ENCODE measurements at regions not wholly inside any gene's neighbourhood (a gene's known extent, or its start where the extent isn't known, plus 50 kb on each side); places are given as distances from the start of the nearest gene placed in this dataset.
"Not testable (repeated sequence)": the region's sequence is repeated elsewhere in the genome, so short reads cannot be mapped to it uniquely, and the experiment has no call there.

DNA sequence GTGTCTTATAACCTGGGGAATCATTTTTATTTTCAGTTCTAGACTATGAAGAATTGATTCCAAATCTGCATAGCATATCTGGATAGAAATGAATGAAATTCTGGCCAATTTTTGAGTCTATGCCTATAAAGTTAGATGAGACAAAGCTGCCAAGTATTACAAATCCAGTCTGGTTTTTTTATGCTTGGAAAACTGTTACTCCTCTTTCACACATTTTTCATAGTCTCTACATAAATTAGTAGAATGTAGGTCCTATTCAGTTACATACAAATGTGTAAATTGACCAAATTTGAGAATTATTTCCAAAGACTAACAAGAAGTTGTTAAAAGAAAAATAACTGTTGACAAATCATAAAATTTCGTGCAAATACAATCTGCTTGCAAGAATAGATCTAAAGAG is 1505.2 kb downstream of the AMY1C start:
- no peaks in the 10 kb centered on the region for H3K27me3 ChIP-seq

DNA sequence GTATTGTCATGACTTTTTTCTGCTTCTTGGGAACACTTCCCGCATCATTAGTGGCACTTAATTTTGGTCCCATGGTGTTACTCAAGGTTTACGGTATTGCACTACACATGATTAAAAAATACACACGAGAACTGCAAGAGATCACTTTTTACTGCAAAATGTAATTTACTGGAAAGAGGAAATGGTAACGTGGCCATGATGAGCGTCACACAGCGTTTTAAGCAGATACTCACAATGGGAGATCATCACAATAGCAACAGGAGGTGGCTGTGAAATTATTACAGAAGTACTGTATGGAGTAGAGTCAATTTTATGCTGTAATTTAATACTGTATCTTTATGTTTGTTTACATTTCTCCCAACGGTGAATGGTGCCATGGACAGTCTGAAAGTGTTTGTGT is 1510.3 kb downstream of the AMY1C start:
- H3K9me3 ChIP-seq, result peaks cover 3% of the 10 kb centered on the region
- H3K4me3 ChIP-seq, result no peak overlapping the region
- H3K36me3 ChIP-seq, result no peaks in the 10 kb centered on the region
- H3K27me3 ChIP-seq, result no peaks in the 10 kb centered on the region
- no peak for ATAC-seq
- no peaks in the 10 kb centered on the region for H3K4me1 ChIP-seq
- DNase-seq, result no peak
- intact Hi-C loops (cut with DNase I), result no loop called here
- no peak overlapping the region for H3K27ac ChIP-seq
- TF ChIP-seq, protein P1, sequence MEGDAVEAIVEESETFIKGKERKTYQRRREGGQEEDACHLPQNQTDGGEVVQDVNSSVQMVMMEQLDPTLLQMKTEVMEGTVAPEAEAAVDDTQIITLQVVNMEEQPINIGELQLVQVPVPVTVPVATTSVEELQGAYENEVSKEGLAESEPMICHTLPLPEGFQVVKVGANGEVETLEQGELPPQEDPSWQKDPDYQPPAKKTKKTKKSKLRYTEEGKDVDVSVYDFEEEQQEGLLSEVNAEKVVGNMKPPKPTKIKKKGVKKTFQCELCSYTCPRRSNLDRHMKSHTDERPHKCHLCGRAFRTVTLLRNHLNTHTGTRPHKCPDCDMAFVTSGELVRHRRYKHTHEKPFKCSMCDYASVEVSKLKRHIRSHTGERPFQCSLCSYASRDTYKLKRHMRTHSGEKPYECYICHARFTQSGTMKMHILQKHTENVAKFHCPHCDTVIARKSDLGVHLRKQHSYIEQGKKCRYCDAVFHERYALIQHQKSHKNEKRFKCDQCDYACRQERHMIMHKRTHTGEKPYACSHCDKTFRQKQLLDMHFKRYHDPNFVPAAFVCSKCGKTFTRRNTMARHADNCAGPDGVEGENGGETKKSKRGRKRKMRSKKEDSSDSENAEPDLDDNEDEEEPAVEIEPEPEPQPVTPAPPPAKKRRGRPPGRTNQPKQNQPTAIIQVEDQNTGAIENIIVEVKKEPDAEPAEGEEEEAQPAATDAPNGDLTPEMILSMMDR (IDR thresholded peaks at IDR 0.05), result no peak

More for the DNA sequence above, 1505.2 kb downstream of the AMY1C start:
- intact Hi-C loops (cut with DNase I), result no loop called here
- Histone ChIP-seq H3K4me3 (no peak overlapping the region), H3K9me3 (peaks cover 3% of the 10 kb centered on the region), H3K36me3 (no peaks in the 10 kb centered on the region), H3K4me1 (no peaks in the 10 kb centered on the region), H3K27ac (no peak overlapping the region)
- DNase-seq (no peak), ATAC-seq (no peak)
- TF ChIP-seq, protein P1 (IDR thresholded peaks at IDR 0.05), result no peak

DNA sequence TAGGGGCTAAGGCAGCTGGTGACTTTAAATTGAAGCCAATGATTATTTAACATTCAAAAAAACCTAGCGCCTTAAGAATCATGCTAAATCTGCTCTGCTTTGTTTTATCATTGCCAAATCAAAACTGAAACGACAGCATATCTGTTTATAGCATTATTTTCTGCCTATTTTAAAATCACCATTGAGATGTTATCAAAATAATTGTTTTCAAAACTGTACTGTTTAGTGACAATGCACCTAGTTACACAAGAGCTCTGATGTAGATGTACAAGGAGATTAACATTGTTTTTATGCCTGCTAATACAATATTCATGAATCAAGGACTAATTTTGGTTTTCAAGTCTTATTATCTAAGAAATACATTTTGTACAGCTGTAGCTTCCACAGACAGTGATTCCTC is 1521.3 kb downstream of the AMY1C start:
- no peaks in the 10 kb centered on the region for H3K4me1 ChIP-seq
- DNase-seq (no peak), ATAC-seq (no peak)
- TF ChIP-seq, protein P1 (IDR thresholded peaks at IDR 0.05), result no peak
- no peak overlapping the region for H3K4me3 ChIP-seq
- no peak overlapping the region for H3K27ac ChIP-seq
- no peaks in the 10 kb centered on the region for H3K36me3 ChIP-seq
- H3K9me3 ChIP-seq, result no peaks in the 10 kb centered on the region
- no peaks in the 10 kb centered on the region for H3K27me3 ChIP-seq
- intact Hi-C loops (cut with DNase I), result no loop called here

DNA sequence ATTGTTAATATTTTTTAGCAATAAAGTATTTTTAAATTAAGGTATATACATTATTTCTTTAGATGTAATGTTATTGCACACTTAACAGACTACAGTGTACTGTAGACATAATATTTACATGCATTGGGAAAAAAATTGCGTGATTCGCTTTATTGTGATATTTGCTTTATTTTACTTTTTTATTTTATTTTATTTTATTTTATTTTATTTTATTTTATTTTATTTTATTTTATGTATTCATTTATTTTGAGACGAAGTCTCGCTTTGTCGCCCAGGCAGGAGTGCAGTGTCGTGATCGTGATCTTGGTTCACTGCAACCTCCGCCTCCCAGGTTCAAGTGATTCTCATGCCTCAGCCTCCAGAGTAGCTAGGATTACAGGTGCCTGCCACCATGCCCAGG is 1522.7 kb downstream of the AMY1C start:
- H3K4me1 ChIP-seq; H3K36me3 ChIP-seq; intact Hi-C loops (cut with DNase I); H3K27ac ChIP-seq; ATAC-seq; H3K4me3 ChIP-seq; H3K27me3 ChIP-seq; H3K9me3 ChIP-seq; DNase-seq: not testable (repeated sequence)

DNA sequence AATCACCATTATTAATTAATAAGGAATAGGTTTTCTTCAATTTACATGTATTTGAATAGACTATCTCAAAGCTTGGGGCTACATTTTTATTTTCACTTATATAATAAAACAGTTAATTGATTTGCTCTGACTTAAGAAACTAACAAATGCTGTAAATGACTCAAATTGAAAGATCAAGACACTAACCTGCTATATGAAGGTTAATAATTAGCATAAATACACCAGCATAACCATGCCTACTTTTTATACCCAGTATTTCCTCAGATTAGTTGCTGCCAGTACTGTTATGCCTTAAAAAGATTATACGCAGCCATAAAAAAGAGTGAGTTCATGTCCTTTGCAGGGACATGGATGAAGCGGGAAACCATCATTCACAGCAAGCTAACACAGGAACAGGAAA is 1545.1 kb downstream of the AMY1C start:
- DNase-seq, result no peak
- Histone ChIP-seq H3K36me3 (no peaks in the 10 kb centered on the region), H3K4me3 (no peak overlapping the region), H3K4me1 (no peaks in the 10 kb centered on the region), H3K9me3 (no peaks in the 10 kb centered on the region), H3K27ac (no peak overlapping the region), H3K27me3 (no peaks in the 10 kb centered on the region)
- TF ChIP-seq, protein P1 (IDR thresholded peaks at IDR 0.05), result no peak
- ATAC-seq, result no peak
- intact Hi-C loops (cut with DNase I), result no loop called here

DNA sequence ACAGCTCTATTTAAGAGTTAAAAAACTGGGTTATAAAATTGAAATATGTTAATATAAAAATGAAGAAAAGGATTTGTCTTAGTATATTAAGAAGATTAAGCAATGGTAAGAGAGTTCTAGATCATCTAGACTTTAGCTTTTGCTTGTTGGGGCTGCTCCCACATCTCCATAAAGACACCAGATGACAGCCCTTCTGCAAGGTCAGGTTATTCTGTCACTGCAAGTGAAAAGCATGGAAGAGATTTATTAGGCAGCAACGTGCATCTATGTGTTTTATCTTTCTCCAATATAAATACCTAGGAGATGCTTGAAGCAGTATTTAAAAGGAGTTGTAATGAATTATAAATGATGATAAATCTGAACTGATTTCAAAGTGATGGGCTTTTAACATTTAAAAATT is 1560.4 kb downstream of the AMY1C start:
- intact Hi-C loops (cut with DNase I), result no loop called here

More for the DNA sequence above, 1560.4 kb downstream of the AMY1C start:
- H3K4me1 ChIP-seq, result no peaks in the 10 kb centered on the region
- TF ChIP-seq, protein P1 (IDR thresholded peaks at IDR 0.05), result no peak
- ATAC-seq (no peak), DNase-seq (no peak)
- H3K4me3 ChIP-seq, result no peak overlapping the region
- H3K36me3 ChIP-seq, result no peaks in the 10 kb centered on the region
- H3K27me3 ChIP-seq, result no peaks in the 10 kb centered on the region
- H3K9me3 ChIP-seq, result no peaks in the 10 kb centered on the region
- no peak overlapping the region for H3K27ac ChIP-seq

Measured in upper lobe of right lung (tissue), 1 donor.